G401 (cell line): ENCODE measurements at regions not wholly inside any gene's neighbourhood (a gene's known extent, or its start where the extent isn't known, plus 50 kb on each side); places are given as distances from the start of the nearest gene placed in this dataset.

Source experiments
- DNase-seq: peaks from one replicate; pipeline ENCODE4 v3.0.0-alpha.2; 2015; ENCODE audit warnings: low spot score
- in situ Hi-C: cut with HindIII; loops from 2 replicates; pipeline ENCODE4 v1.10.0; 2016; ENCODE audit warnings: low sequenced_read_pairs, mixed read lengths

- in situ Hi-C loops: no loop called here
- peak; percentile 3 for DNase-seq
Observed at GRCh38 chr9:84617411-84618029, 52.0 kb upstream of the NTRK2 start.
